HG02678 (cell line): ENCODE measurements at regions not wholly inside any gene's neighbourhood (a gene's known extent, or its start where the extent isn't known, plus 50 kb on each side); places are given as distances from the start of the nearest gene placed in this dataset.
A peak's percentile ranks its signal among the peaks of the same experiment; 100 is the strongest.
"Not testable (repeated sequence)": the region's sequence is repeated elsewhere in the genome, so short reads cannot be mapped to it uniquely, and the experiment has no call there.

Experiments
- ATAC-seq: cut with Tn5 transposase; IDR thresholded peaks from one replicate; pipeline ENCODE4 v1.9.1; 2021; ENCODE audit warnings: mild to moderate bottlenecking, moderate library complexity; ENCODE audit not compliant: unreplicated experiment

GRCh38 chr6:74439123-74439811 lies 743.3 kb downstream of the CD109 start:
- ATAC-seq: no peak

GRCh38 chr6:74438395-74438794 lies 742.4 kb downstream of the CD109 start:
- not testable (repeated sequence) for ATAC-seq

DNA sequence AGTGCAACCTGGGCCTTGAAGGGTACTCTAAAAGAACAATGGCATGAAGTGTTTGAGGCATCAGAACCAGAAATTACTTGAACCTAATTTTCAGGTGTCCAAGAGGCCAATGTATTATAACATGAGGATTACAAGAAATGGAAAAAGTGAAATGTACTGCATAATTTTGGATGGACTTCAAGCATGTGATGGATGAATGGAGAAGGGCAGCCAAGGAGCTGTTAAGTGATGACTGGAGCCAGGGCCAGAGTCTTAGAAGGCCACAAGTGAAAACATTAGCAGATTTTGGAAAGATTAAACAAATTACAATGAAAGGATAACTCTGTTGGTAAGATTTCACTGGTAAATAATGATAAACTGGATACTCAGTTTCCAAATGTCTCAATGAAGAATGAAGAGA lies 738.2 kb downstream of the CD109 start:
- ATAC-seq: no peak

- ATAC-seq: no peak
Observed at GRCh38 chr6:74431873-74432580, 736.0 kb downstream of the CD109 start.

GRCh38 chr6:74420221-74420620 lies 724.2 kb downstream of the CD109 start:
- no peak for ATAC-seq

DNA sequence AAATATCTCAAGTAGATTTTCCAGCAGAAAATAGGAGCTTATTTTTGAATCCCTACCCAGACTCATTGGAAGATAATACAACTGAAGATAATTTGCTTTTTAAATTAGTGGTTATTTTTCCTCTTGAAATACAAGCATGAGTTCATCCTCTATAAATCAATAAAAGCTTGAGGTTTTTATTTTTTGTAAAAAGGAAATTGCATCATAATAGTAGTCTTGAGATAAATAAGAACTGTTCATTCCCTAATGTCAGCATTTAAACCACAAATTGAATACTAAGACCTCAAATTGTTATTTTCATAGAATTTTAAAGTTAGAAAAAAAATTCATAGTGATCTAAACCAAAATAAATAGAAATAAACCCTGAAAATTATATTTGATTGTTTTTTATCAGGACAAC lies 719.1 kb downstream of the CD109 start:
- no peak for ATAC-seq

- ATAC-seq: no peak
Observed at GRCh38 chr6:74410630-74411029, 714.6 kb downstream of the CD109 start.

DNA sequence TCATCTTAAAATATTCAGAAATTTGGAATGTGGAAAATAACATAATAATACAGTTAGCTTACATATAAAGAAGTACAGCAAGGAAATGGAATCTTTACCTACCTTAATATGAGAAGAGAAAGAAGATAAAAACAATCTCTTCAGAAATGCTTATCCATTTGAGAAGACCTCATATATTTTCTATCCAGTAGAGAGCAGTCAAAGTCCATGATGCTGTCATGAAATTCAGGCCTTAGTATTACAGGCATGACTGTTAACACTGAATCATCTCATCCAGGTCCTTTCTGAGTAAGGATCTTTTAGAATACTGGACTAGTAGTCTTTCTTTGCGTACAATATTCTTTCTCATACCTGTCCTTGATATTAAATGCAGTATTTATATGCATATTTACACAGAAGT lies 713.4 kb downstream of the CD109 start:
- peak; percentile 91 for ATAC-seq

GRCh38 chr6:74408844-74409243 lies 712.8 kb downstream of the CD109 start:
- ATAC-seq: no peak

- no peak for ATAC-seq
Observed at GRCh38 chr6:74404366-74404765, 708.4 kb downstream of the CD109 start.

- ATAC-seq: no peak
Observed at GRCh38 chr6:74402781-74403180, 706.8 kb downstream of the CD109 start.

- not testable (repeated sequence) for ATAC-seq
Observed at GRCh38 chr6:74378437-74378836, 682.4 kb downstream of the CD109 start.

- ATAC-seq: no peak
Observed at GRCh38 chr6:74369556-74369993, 673.6 kb downstream of the CD109 start.

DNA sequence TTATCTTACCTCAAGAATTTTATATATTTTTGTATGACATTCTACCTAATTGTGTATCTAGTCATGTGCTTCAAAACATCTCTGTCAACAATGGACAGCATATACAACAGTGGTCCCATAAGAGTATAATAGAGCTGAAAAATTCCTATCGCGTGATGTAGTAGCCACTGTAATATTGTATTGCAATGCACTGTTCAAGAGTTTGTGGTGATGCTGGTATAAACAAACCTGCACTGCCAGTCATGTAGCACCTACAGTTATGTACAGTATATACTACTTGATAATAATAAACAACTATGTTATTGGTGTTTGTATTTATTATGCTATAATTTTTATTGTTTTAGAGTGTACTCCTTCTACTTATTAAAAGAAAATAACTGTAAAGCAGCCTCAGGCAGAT lies 672.7 kb downstream of the CD109 start:
- ATAC-seq: no peak

- ATAC-seq: no peak
Observed at GRCh38 chr6:74366634-74367033, 670.6 kb downstream of the CD109 start.

GRCh38 chr6:74362391-74362790 lies 666.4 kb downstream of the CD109 start:
- ATAC-seq: no peak

- ATAC-seq: no peak
Observed at GRCh38 chr6:74357321-74357720, 661.3 kb downstream of the CD109 start.

DNA sequence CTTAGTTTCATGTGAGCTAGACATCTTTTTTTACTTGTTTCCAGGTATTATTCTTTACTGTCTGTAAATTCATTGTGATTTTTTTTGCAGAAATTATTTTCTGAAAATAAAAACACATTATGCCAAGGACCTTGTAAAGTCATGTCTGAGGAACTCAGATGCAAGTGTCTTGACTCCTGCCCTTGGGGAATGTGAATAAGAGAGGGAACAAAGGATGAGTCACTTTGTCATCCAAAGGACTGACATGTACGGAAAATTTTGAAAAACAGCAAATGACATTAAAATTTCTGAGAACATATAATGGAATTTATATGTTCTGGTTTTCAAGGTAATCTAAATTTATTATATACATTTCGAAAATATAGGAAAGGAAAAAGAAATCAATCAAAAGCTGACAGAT lies 660.4 kb downstream of the CD109 start:
- ATAC-seq: no peak

GRCh38 chr6:74346936-74347535 lies 651.0 kb downstream of the CD109 start:
- ATAC-seq: no peak

DNA sequence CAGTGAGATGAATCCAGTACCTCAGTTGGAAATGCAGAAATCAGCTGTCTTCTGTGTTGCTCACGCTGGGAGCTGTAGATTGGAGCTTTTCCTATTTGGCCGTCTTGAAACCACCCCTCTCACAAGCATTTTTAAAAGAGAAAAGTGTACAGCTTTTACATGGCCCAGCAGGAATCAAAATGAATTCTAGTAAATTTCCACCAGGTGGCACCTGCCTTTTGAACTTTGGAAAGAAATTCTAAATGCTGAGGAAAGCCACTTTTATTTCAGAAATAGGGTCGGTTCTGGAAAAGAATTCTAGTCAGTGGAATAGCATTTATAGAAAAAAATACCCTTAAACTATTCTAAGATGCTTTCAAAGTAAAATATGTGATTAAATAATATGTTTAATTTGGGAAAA lies 647.8 kb downstream of the CD109 start:
- no peak for ATAC-seq

- ATAC-seq: not testable (repeated sequence)
Observed at GRCh38 chr6:74343321-74343720, 647.3 kb downstream of the CD109 start.

DNA sequence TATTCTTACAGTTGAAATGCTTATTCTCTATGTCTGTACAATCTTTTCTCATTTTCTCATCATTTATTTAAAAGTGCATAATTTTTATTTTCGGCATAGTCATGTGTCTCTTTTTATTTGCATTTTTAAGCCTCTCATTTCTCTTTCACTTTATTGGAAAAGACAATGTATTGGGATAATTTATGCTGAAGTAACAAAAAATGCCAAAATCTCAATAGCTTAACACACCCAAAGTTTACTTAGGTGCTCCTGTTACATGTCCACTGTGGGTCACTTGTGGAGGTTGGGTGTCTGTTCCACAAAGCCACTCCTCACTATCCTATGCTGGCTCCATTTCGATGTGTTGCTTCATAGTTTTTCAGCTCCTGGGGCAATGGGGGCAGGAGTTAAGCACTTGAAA lies 638.7 kb downstream of the CD109 start:
- no peak for ATAC-seq
